ENCODE measurements at regions not wholly inside any gene's neighbourhood (a gene's known extent, or its start where the extent isn't known, plus 50 kb on each side); places are given as distances from the start of the nearest gene placed in this dataset.

DNA sequence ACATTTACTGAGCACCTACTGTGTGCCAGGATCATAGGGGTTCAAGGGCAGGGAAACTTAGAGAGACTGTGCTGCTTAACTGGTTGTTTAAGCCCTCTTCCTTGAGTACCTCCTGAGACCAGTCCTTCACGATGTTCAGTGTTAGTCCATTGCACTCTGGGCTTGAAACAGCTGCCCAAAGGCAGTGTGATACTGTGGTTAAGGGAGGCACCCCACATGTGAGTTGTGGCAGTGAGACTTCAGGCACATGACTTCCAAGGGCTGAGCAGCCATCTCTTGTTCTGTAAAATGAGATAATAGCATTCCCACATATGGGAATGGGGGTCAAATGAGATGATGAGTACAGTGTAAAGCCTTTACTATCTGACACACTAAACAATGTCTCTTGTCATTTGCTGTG is 75.1 kb downstream of the LINGO1 start:
- no peaks in the 10 kb centered on the region for H3K4me1 ChIP-seq
- TF ChIP-seq POLR2A (IDR thresholded peaks at IDR 0.05): no peak
- no peak for TF ChIP-seq EP300 (IDR thresholded peaks at IDR 0.05)
- TF ChIP-seq, protein P1, sequence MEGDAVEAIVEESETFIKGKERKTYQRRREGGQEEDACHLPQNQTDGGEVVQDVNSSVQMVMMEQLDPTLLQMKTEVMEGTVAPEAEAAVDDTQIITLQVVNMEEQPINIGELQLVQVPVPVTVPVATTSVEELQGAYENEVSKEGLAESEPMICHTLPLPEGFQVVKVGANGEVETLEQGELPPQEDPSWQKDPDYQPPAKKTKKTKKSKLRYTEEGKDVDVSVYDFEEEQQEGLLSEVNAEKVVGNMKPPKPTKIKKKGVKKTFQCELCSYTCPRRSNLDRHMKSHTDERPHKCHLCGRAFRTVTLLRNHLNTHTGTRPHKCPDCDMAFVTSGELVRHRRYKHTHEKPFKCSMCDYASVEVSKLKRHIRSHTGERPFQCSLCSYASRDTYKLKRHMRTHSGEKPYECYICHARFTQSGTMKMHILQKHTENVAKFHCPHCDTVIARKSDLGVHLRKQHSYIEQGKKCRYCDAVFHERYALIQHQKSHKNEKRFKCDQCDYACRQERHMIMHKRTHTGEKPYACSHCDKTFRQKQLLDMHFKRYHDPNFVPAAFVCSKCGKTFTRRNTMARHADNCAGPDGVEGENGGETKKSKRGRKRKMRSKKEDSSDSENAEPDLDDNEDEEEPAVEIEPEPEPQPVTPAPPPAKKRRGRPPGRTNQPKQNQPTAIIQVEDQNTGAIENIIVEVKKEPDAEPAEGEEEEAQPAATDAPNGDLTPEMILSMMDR (IDR thresholded peaks at IDR 0.05): no peak
- H3K9me3 ChIP-seq: no peaks in the 10 kb centered on the region
- no peak overlapping the region for H3K4me3 ChIP-seq
- no peaks in the 10 kb centered on the region for H3K36me3 ChIP-seq
- 75 to 86% methylated on average over 1 of the region's 1 CpG for WGBS, 2 donors
- H3K27ac ChIP-seq: no peak overlapping the region
- DNase-seq (ENCODE audit: low spot score in 2 of 2): no peak
- no peaks in the 10 kb centered on the region for H3K27me3 ChIP-seq

DNA sequence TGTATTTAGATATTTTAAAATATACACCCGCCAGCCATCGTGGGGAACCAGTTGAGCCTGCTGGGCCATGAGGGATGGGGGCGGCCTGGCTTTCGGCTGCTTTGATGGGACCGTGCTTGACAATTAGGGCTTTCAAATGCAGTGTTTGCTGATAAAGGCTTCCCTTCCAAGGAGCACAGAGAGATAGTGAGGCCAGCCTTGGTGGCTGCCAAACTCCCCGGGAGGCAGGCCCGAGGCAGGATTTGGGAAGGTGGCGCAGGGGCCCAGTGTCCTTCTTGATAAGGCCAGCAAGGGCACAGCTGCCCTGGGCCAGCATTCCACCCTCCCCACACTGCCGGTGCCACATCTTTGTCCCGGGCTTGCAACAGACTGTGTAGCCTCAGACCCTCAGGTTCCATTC is 75.6 kb downstream of the LINGO1 start:
- no peaks in the 10 kb centered on the region for H3K27me3 ChIP-seq
- DNase-seq (ENCODE audit: low spot score in 2 of 2): no peak
- H3K27ac ChIP-seq: no peak overlapping the region
- no peak overlapping the region for H3K4me3 ChIP-seq
- no peaks in the 10 kb centered on the region for H3K4me1 ChIP-seq
- H3K9me3 ChIP-seq: no peaks in the 10 kb centered on the region
- TF ChIP-seq, protein P1 (IDR thresholded peaks at IDR 0.05): no peak
- TF ChIP-seq EP300 (IDR thresholded peaks at IDR 0.05) (no peak), POLR2A (IDR thresholded peaks at IDR 0.05) (no peak)
- H3K36me3 ChIP-seq: no peaks in the 10 kb centered on the region
- WGBS, 2 donors: 60 to 69% methylated on average over 10 of the region's 10 CpGs

DNA sequence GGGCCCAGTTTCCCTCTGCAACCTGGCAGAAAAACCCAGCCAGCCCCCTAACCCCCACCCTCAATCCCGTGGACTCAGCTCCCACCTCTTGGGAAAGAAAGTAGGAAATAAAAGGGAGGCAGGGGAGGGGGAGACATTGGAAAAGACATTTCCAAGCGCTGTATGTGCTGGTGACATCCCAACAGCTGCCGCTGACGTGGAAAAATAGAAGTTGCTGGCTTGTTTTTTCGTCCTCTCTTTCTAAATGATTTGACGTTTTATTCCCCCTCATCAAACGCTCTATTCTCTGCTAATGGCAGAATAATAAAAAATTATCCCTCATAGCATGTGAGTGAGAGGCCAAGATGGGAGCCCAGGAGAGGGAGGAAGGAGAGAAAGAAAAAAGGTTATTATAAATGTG is 76.1 kb downstream of the LINGO1 start:
- no peak for DNase-seq (ENCODE audit: low spot score in 2 of 2)
- TF ChIP-seq EP300 (IDR thresholded peaks at IDR 0.05) (no peak), POLR2A (IDR thresholded peaks at IDR 0.05) (no peak)
- TF ChIP-seq, protein P1 (IDR thresholded peaks at IDR 0.05): no peak
- H3K9me3 ChIP-seq: no peaks in the 10 kb centered on the region
- H3K36me3 ChIP-seq: no peaks in the 10 kb centered on the region
- H3K27ac ChIP-seq: no peak overlapping the region
- no peaks in the 10 kb centered on the region for H3K27me3 ChIP-seq
- H3K4me3 ChIP-seq: no peak overlapping the region
- 89 to 90% methylated on average over 7 of the region's 7 CpGs for WGBS, 2 donors
- H3K4me1 ChIP-seq: no peaks in the 10 kb centered on the region

DNA sequence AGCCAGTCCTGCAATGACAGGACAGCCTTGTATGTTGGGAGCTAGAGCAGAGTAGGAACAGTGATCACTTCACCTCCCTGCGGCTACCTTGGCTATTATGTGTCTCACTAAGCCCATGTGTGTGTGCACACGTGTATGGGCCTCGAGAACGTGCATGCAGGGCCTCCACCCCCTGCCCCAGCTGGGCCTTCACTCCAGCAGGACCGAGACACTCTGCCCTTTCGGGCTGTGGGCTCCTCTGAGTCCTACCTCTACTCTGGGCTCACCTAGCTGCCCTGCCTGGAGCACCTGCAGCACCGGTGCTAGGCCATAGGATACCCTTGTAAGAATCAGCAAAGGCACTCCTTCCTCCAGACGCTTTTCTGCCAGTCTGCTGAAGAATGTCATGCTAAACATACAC is 77.5 kb downstream of the LINGO1 start:
- Histone ChIP-seq H3K4me3 (no peak overlapping the region), H3K4me1 (no peaks in the 10 kb centered on the region), H3K36me3 (no peaks in the 10 kb centered on the region), H3K9me3 (no peaks in the 10 kb centered on the region), H3K27me3 (no peaks in the 10 kb centered on the region), H3K27ac (no peak overlapping the region)
- no peak for DNase-seq (ENCODE audit: low spot score in 2 of 2)
- TF ChIP-seq, protein P1 (IDR thresholded peaks at IDR 0.05): no peak
- no peak for TF ChIP-seq POLR2A (IDR thresholded peaks at IDR 0.05)
- no peak for TF ChIP-seq EP300 (IDR thresholded peaks at IDR 0.05)
- 76 to 89% methylated on average over 8 of the region's 8 CpGs for WGBS, 2 donors

DNA sequence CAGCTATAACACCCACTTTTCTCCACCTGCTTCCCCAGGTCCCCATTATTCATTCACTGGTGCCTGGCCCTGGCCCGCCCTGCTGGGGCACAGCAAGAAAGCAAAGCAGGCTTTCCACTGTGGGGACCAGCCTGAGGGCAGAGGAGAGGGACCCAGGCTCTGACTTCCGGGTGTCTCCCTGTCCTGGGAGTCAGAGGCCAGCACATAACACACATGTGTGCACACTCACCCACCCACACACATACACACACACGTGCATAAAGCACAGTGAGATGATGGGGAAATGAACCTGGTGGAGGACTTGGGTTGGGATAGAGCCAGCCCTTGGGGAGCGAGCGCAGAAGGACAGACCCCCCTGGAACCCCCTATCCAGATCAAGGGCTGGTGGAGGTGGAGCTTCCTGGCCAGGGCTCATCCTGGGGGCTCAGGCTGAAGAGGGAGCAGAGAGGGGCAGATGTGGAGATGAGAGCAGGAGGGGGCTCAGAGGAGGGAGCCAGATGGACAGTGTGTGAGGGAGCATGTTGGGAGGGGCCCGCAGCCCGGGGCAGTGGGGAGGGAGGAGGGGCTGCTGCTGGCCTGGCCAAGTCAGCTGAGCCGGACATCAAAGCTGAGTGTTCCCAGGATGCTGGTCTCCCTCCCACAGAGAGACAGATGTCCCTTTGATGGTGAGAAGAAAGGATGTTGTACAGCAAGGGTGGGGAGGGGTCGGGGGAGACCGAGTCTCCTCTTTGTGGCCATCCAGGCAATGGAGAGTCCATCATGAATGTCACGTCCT is 78.2 kb downstream of the LINGO1 start:
- H3K27me3 ChIP-seq: no peaks in the 10 kb centered on the region
- no peaks in the 10 kb centered on the region for H3K9me3 ChIP-seq
- TF ChIP-seq, protein P1 (IDR thresholded peaks at IDR 0.05): no peak
- TF ChIP-seq EP300 (IDR thresholded peaks at IDR 0.05) (no peak), POLR2A (IDR thresholded peaks at IDR 0.05) (no peak)
- no peak overlapping the region for H3K4me3 ChIP-seq
- 52 to 64% methylated on average over 10 to 11 of the region's 11 CpGs for WGBS, 2 donors
- DNase-seq (ENCODE audit: low spot score in 2 of 2): no peak
- no peak overlapping the region for H3K27ac ChIP-seq
- no peaks in the 10 kb centered on the region for H3K4me1 ChIP-seq
- H3K36me3 ChIP-seq: no peaks in the 10 kb centered on the region

Data from tibial nerve (tissue), 4 donors.